ENCODE measurements at regions not wholly inside any gene's neighbourhood (a gene's known extent, or its start where the extent isn't known, plus 50 kb on each side); places are given as distances from the start of the nearest gene placed in this dataset.

DNA sequence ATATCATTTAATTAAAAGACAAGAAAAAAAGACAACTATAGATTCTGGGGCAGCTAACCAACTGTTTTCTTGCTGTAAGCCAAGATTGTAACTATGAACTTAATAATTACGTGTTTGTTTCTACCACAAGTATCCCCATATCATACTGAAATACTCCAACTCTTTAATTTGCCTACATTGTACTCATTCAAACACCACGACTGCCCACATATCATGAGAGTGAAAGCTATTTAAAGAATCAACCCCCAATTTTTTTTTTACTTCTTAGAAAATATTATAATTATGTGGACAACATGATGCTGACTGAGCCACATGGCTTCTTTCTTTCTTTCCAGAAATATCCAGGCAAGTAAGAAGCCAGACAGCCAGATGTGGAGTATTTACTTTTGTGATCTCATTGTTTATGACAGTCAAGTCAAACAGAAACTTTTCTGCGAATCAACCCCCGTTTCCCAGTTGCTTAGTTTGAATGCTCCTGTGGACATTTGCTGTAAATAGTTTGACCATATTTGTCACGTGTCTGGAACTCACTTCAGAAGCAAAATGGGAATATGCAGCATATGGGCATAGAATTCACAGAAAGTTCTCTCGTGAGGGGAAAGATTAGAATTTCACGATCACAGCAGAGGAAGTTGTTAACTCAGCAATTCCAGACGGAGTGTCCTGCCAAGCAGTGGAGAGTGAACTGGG lies 126.8 kb upstream of the PSMD7 start:
- 89% methylated on average over 8 of the region's 8 CpGs for WGBS
- Histone ChIP-seq H3K9me3 (ENCODE audit: insufficient read depth, low read depth, low read length) (no peaks in the 10 kb centered on the region), H3K27ac (ENCODE audit: low read depth, low read length) (no peak overlapping the region), H3K4me3 (ENCODE audit: low read length) (no peak overlapping the region), H3K36me3 (ENCODE audit: insufficient read depth, low read length) (no peaks in the 10 kb centered on the region), H3K4me1 (ENCODE audit: insufficient read depth, low read length) (no peaks in the 10 kb centered on the region), H3K27me3 (ENCODE audit: insufficient read depth, low read length) (no peaks in the 10 kb centered on the region), H3K9ac (ENCODE audit: low read depth, low read length) (no peak overlapping the region)

DNA sequence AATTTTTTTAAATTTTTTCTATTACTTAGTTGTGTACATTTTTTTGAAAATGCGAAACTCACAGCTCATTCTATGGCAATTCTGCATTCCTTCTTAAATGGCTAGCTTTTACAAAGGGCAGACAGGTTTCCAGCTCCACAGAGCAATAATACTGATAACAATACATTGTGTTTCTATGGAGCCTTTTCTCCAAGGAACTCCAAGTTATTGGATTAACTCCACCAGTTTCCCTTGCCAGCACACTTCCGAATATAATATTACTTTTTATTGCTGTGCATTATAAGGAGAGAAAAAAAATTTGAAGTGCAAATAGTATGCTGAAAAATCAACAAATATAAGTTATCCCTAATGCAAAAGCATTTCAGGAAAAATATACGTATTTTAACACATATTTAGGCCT lies 127.5 kb upstream of the PSMD7 start:
- Histone ChIP-seq H3K27me3 (ENCODE audit: insufficient read depth, low read length) (no peaks in the 10 kb centered on the region), H3K4me3 (ENCODE audit: low read length) (no peak overlapping the region), H3K27ac (ENCODE audit: low read depth, low read length) (no peak overlapping the region), H3K9me3 (ENCODE audit: insufficient read depth, low read depth, low read length) (no peaks in the 10 kb centered on the region), H3K4me1 (ENCODE audit: insufficient read depth, low read length) (no peaks in the 10 kb centered on the region), H3K36me3 (ENCODE audit: insufficient read depth, low read length) (no peaks in the 10 kb centered on the region), H3K9ac (ENCODE audit: low read depth, low read length) (no peak overlapping the region)
- 88% methylated on average over 1 of the region's 3 CpGs for WGBS

DNA sequence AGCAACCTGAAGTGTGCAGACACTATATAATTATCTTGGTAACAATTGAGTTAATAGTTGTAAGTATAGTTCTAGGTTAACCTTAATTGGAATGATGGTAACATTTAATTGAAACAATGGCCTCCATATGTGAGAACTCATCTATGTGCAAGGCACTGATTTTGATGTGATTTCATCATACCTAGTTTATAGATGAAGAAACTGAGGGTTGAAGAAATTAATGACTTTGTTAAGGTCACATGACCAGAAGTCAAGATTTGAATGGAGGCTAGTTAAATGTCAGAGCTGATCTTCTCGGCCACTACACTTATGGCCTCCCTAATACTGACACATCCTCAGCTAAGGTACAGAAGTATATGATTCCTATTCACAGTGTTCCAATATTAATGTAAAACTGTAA lies 128.2 kb upstream of the PSMD7 start:
- H3K9ac ChIP-seq (ENCODE audit: low read depth, low read length) = no peak overlapping the region
- no peaks in the 10 kb centered on the region for H3K27me3 ChIP-seq (ENCODE audit: insufficient read depth, low read length)
- WGBS = 100% methylated on average over 1 of the region's 1 CpG
- no peaks in the 10 kb centered on the region for H3K4me1 ChIP-seq (ENCODE audit: insufficient read depth, low read length)
- H3K36me3 ChIP-seq (ENCODE audit: insufficient read depth, low read length) = no peaks in the 10 kb centered on the region
- no peak overlapping the region for H3K4me3 ChIP-seq (ENCODE audit: low read length)
- H3K27ac ChIP-seq (ENCODE audit: low read depth, low read length) = no peak overlapping the region
- H3K9me3 ChIP-seq (ENCODE audit: insufficient read depth, low read depth, low read length) = no peaks in the 10 kb centered on the region

DNA sequence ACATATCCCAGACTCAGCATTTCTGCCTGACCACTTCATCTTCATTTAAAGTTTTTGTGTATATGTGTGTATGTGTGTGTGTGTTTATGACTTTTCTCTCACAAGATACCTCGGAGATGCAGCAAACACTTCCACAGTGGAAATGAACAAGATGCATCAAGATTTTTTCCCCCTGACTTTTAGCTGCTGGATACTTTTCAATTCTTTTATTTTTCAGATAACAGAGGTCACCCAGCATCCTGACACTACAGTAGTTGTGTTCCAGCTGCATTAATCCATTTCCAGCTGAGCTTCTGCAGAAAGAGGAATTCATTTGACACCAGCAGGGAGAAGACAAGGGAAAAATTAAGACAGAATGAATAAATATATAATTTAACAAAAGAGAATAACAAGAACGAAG lies 130.2 kb upstream of the PSMD7 start:
- Histone ChIP-seq H3K36me3 (ENCODE audit: insufficient read depth, low read length) (no peaks in the 10 kb centered on the region), H3K27ac (ENCODE audit: low read depth, low read length) (no peak overlapping the region), H3K27me3 (ENCODE audit: insufficient read depth, low read length) (no peaks in the 10 kb centered on the region), H3K9me3 (ENCODE audit: insufficient read depth, low read depth, low read length) (no peaks in the 10 kb centered on the region), H3K9ac (ENCODE audit: low read depth, low read length) (no peak overlapping the region), H3K4me3 (ENCODE audit: low read length) (no peak overlapping the region), H3K4me1 (ENCODE audit: insufficient read depth, low read length) (no peaks in the 10 kb centered on the region)
- 78% methylated on average over 2 of the region's 2 CpGs for WGBS

DNA sequence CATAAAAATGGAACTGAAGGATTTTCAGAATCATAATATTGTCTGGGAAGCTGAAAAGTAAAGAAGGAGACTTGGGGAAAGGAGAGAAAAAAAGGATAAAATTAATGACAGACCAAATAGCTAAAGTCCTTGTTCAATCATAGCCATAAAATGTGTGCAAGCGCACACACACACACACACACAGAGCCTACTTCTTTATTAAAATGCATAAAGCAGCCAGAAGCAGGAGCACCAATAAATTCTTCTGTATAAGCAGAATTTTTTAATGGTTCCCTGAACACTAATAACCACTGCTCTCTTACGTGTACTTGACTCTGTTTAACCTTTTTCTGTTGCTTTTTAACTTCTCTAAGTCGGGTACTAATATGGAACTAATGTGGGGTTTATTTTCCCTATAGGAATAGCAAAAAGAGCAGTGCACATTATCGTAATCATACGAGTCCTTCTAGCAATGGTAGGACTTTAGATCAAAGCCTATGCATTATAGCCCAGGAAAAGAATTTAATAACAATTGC lies 131.0 kb upstream of the PSMD7 start:
- Histone ChIP-seq H3K4me1 (ENCODE audit: insufficient read depth, low read length) (no peaks in the 10 kb centered on the region), H3K9ac (ENCODE audit: low read depth, low read length) (no peak overlapping the region), H3K9me3 (ENCODE audit: insufficient read depth, low read depth, low read length) (peaks cover 6% of the 10 kb centered on the region), H3K36me3 (ENCODE audit: insufficient read depth, low read length) (no peaks in the 10 kb centered on the region), H3K27me3 (ENCODE audit: insufficient read depth, low read length) (no peaks in the 10 kb centered on the region), H3K27ac (ENCODE audit: low read depth, low read length) (no peak overlapping the region), H3K4me3 (ENCODE audit: low read length) (no peak overlapping the region)
- WGBS = 78% methylated on average over 5 of the region's 5 CpGs

DNA sequence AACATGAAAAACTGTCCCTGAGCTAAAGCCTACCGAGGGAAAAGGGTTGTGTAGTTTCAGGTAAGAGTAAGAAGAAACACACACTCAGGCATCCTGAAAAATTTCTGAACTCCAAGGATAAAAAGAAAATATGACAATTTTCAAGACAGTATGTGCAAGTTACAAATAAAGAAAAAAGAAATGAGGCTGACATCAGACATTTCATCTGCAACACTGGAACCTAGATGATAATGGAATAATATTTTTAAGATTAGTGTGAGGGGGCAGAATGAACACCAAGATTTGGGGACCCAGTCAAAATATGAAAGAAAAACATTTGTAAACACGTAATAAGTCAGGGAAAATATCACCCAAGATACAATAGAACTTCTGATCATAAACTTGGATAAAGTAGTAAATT lies 135.9 kb upstream of the PSMD7 start:
- H3K9ac ChIP-seq (ENCODE audit: low read depth, low read length) = no peak overlapping the region
- H3K4me3 ChIP-seq (ENCODE audit: low read length) = no peak overlapping the region
- no peaks in the 10 kb centered on the region for H3K36me3 ChIP-seq (ENCODE audit: insufficient read depth, low read length)
- WGBS = 90% methylated on average over 1 of the region's 2 CpGs
- H3K27me3 ChIP-seq (ENCODE audit: insufficient read depth, low read length) = no peaks in the 10 kb centered on the region
- H3K4me1 ChIP-seq (ENCODE audit: insufficient read depth, low read length) = no peaks in the 10 kb centered on the region
- H3K27ac ChIP-seq (ENCODE audit: low read depth, low read length) = no peak overlapping the region
- H3K9me3 ChIP-seq (ENCODE audit: insufficient read depth, low read depth, low read length) = peaks cover 9% of the 10 kb centered on the region

DNA sequence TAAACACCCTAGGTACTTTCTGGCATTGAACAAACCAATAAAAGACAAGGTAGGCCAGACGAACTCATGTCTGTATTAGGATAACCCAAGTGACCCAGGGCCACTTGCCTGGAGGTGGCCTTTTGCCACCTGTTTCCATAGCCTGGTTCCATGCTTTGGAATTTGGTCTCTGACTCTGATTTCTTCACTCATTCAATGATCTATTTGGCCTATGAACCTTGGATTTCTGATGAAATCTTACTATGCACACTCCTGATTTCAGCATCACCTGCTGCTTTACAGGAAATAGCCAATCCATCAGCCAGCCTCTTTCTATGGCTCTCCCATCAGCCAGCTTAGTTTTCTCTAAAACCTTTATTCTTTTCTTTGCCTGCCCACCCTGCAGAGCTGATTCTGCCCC lies 142.8 kb upstream of the PSMD7 start:
- H3K4me3 ChIP-seq (ENCODE audit: low read length) = no peak overlapping the region
- H3K36me3 ChIP-seq (ENCODE audit: insufficient read depth, low read length) = no peaks in the 10 kb centered on the region
- 76% methylated on average over 1 of the region's 1 CpG for WGBS
- H3K9me3 ChIP-seq (ENCODE audit: insufficient read depth, low read depth, low read length) = peaks cover 20% of the 10 kb centered on the region; the same call in 1 of the 2 replicates
- H3K9ac ChIP-seq (ENCODE audit: low read depth, low read length) = no peak overlapping the region
- H3K27me3 ChIP-seq (ENCODE audit: insufficient read depth, low read length) = no peaks in the 10 kb centered on the region
- no peaks in the 10 kb centered on the region for H3K4me1 ChIP-seq (ENCODE audit: insufficient read depth, low read length)
- H3K27ac ChIP-seq (ENCODE audit: low read depth, low read length) = no peak overlapping the region

DNA sequence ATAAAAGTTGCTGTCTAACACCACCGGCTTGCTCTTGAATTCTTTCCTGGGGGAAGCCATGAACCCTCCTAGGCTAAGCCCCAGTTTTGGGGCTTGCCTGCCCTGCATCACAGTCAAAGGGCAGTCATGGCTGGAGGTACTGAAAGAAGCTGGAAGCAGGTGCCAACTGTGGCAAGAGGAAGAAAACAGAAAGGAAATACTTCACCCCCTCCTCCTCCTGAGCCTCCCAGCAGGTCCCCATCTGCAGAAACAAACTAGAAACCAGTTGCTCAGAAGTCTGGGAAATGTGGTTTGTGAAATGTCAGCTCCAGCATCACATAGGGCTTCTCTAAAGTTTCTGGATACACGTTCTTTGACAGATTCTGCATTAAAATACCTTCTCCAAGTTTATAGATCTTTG lies 150.0 kb upstream of the PSMD7 start:
- Histone ChIP-seq H3K27me3 (ENCODE audit: insufficient read depth, low read length) (no peaks in the 10 kb centered on the region), H3K9me3 (ENCODE audit: insufficient read depth, low read depth, low read length) (peaks cover 11% of the 10 kb centered on the region; the same call in 1 of the 2 replicates), H3K27ac (ENCODE audit: low read depth, low read length) (no peak overlapping the region), H3K4me1 (ENCODE audit: insufficient read depth, low read length) (no peaks in the 10 kb centered on the region), H3K4me3 (ENCODE audit: low read length) (no peak overlapping the region), H3K36me3 (ENCODE audit: insufficient read depth, low read length) (no peaks in the 10 kb centered on the region), H3K9ac (ENCODE audit: low read depth, low read length) (no peak overlapping the region)
- WGBS = 92% methylated on average over 2 of the region's 2 CpGs

DNA sequence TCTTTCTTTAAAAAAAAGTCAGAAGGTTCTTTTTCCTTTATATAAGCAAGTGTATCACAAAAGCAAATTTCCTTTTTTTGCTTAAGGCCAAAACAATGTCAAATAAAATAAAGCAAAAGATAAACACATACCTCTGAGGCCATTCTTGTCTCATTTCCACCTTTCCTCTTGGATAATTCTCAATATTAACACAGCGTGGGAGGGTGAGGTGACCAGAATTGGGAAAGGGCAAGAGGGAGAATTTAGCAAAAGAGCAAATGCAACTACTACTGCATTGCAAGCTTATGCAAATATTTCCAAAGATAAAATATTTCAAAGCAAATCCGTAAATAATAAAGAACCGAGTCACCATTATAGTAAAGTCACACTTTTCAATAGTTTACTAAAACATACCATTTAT lies 153.4 kb upstream of the PSMD7 start:
- 97% methylated on average over 3 of the region's 3 CpGs for WGBS

DNA sequence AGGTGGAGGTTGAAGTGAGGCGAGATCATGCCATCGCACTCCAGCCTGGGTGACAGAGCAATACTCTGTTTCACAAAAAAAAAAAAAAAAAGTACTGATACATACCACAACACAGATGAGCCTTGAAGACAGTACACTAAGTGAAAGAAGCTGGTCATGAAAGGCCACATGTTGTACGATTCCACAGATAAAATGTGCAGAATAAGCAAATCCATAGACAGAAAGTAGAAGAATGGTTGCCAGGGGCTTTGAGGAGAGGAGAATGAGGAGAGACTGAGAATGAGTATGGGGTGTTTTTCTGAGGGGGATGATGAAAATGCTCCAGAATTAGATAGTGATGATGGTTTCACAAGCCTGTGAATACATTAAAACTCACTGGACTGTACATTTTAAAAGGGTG lies 155.6 kb upstream of the PSMD7 start:
- 93% methylated on average over 3 of the region's 3 CpGs for WGBS
- Histone ChIP-seq H3K9me3 (ENCODE audit: insufficient read depth, low read depth, low read length) (peaks cover 9% of the 10 kb centered on the region; the same call in 1 of the 2 replicates), H3K36me3 (ENCODE audit: insufficient read depth, low read length) (no peaks in the 10 kb centered on the region), H3K4me1 (ENCODE audit: insufficient read depth, low read length) (no peaks in the 10 kb centered on the region), H3K27me3 (ENCODE audit: insufficient read depth, low read length) (no peaks in the 10 kb centered on the region), H3K4me3 (ENCODE audit: low read length) (no peak overlapping the region), H3K9ac (ENCODE audit: low read depth, low read length) (no peak overlapping the region), H3K27ac (ENCODE audit: low read depth, low read length) (no peak overlapping the region)

More for the DNA sequence above, 153.4 kb upstream of the PSMD7 start:
- Histone ChIP-seq H3K36me3 (ENCODE audit: insufficient read depth, low read length) (no peaks in the 10 kb centered on the region), H3K27ac (ENCODE audit: low read depth, low read length) (no peak overlapping the region), H3K9me3 (ENCODE audit: insufficient read depth, low read depth, low read length) (peaks cover 9% of the 10 kb centered on the region; the same call in 1 of the 2 replicates), H3K4me1 (ENCODE audit: insufficient read depth, low read length) (no peaks in the 10 kb centered on the region), H3K4me3 (ENCODE audit: low read length) (no peak overlapping the region), H3K27me3 (ENCODE audit: insufficient read depth, low read length) (no peaks in the 10 kb centered on the region), H3K9ac (ENCODE audit: low read depth, low read length) (no peak overlapping the region)

DNA sequence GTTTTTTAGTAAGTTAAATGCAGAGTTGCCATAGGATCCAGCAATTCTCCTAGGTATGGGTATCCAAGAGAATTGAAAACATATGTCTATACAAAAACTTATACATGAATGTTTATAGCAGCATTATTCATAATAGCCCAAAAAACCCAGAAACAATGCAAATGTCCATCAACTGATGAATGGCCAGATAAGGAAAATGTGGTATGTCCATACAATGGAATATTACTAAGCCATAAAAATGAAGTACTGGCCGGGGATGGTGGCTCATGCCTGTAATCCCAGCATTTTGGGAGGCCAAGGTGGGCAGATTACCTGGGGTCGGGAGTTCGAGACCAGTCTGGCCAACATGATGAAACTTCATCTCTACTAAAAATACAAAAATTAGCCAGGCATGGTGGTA lies 156.1 kb upstream of the PSMD7 start:
- no peak overlapping the region for H3K9ac ChIP-seq (ENCODE audit: low read depth, low read length)
- H3K4me3 ChIP-seq (ENCODE audit: low read length) = no peak overlapping the region
- H3K9me3 ChIP-seq (ENCODE audit: insufficient read depth, low read depth, low read length) = peaks cover 9% of the 10 kb centered on the region; the same call in 1 of the 2 replicates
- H3K27ac ChIP-seq (ENCODE audit: low read depth, low read length) = no peak overlapping the region
- H3K4me1 ChIP-seq (ENCODE audit: insufficient read depth, low read length) = no peaks in the 10 kb centered on the region
- no peaks in the 10 kb centered on the region for H3K36me3 ChIP-seq (ENCODE audit: insufficient read depth, low read length)
- 97% methylated on average over 3 of the region's 3 CpGs for WGBS
- no peaks in the 10 kb centered on the region for H3K27me3 ChIP-seq (ENCODE audit: insufficient read depth, low read length)

DNA sequence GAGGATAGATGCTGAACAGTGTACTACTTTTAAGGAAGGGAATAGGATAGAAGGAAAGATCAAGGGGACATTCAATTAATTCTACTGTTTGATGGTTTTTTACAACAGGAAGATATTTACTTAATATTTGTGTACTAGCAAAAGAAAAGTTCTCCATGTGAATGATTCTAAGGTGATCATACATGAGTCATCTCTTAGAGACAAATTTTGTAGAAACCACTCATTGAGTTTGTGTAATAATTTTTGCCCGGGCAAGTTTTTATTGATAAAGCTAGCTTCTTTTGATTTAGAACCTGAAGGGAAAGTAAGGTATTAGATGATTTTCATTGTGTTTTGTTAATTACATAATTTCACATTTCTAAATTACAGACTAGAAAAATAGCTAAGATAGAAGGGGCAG lies 172.8 kb upstream of the PSMD7 start:
- no peaks in the 10 kb centered on the region for H3K36me3 ChIP-seq (ENCODE audit: insufficient read depth, low read length)
- peaks cover 11% of the 10 kb centered on the region; the same call in 1 of the 2 replicates for H3K9me3 ChIP-seq (ENCODE audit: insufficient read depth, low read depth, low read length)
- H3K9ac ChIP-seq (ENCODE audit: low read depth, low read length) = no peak overlapping the region
- H3K4me1 ChIP-seq (ENCODE audit: insufficient read depth, low read length) = no peaks in the 10 kb centered on the region
- no peak overlapping the region for H3K27ac ChIP-seq (ENCODE audit: low read depth, low read length)
- H3K4me3 ChIP-seq (ENCODE audit: low read length) = no peak overlapping the region
- 100% methylated on average over 1 of the region's 1 CpG for WGBS
- H3K27me3 ChIP-seq (ENCODE audit: insufficient read depth, low read length) = no peaks in the 10 kb centered on the region
